ENCODE measurements at regions not wholly inside any gene's neighbourhood (a gene's known extent, or its start where the extent isn't known, plus 50 kb on each side); places are given as distances from the start of the nearest gene placed in this dataset.
"Not testable (repeated sequence)": the region's sequence is repeated elsewhere in the genome, so short reads cannot be mapped to it uniquely, and the experiment has no call there.

- in situ Hi-C loops (cut with MboI; ENCODE audit: low pct_unique_long_range_greater_than_20kb, low sequenced_read_pairs, unreplicated experiment) = no loop called here
- DNase-seq (ENCODE audit: low spot score) = no peak
- TF ChIP-seq, protein P1, sequence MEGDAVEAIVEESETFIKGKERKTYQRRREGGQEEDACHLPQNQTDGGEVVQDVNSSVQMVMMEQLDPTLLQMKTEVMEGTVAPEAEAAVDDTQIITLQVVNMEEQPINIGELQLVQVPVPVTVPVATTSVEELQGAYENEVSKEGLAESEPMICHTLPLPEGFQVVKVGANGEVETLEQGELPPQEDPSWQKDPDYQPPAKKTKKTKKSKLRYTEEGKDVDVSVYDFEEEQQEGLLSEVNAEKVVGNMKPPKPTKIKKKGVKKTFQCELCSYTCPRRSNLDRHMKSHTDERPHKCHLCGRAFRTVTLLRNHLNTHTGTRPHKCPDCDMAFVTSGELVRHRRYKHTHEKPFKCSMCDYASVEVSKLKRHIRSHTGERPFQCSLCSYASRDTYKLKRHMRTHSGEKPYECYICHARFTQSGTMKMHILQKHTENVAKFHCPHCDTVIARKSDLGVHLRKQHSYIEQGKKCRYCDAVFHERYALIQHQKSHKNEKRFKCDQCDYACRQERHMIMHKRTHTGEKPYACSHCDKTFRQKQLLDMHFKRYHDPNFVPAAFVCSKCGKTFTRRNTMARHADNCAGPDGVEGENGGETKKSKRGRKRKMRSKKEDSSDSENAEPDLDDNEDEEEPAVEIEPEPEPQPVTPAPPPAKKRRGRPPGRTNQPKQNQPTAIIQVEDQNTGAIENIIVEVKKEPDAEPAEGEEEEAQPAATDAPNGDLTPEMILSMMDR (IDR thresholded peaks at IDR 0.05; ENCODE audit: extremely low read depth, insufficient read depth, missing control alignments) = no peak
Measured at GRCh38 chr1:112855152-112855828, 100.7 kb downstream of the SLC16A1 start.

- in situ Hi-C loops (cut with MboI; ENCODE audit: low pct_unique_long_range_greater_than_20kb, low sequenced_read_pairs, unreplicated experiment); DNase-seq (ENCODE audit: low spot score): not testable (repeated sequence)
Measured at GRCh38 chr1:112854368-112854984, 101.5 kb downstream of the SLC16A1 start.

- DNase-seq (ENCODE audit: low spot score); in situ Hi-C loops (cut with MboI; ENCODE audit: low pct_unique_long_range_greater_than_20kb, low sequenced_read_pairs, unreplicated experiment): not testable (repeated sequence)
Measured at GRCh38 chr1:112853915-112854314, 102.1 kb downstream of the SLC16A1 start.

GRCh38 chr1:112852934-112853333, 103.1 kb downstream of the SLC16A1 start:
- DNase-seq (ENCODE audit: low spot score) = no peak
- in situ Hi-C loops (cut with MboI; ENCODE audit: low pct_unique_long_range_greater_than_20kb, low sequenced_read_pairs, unreplicated experiment) = no loop called here
- TF ChIP-seq, protein P1 (IDR thresholded peaks at IDR 0.05; ENCODE audit: extremely low read depth, insufficient read depth, missing control alignments) = no peak

- TF ChIP-seq, protein P1 (IDR thresholded peaks at IDR 0.05; ENCODE audit: extremely low read depth, insufficient read depth, missing control alignments) = no peak
- no peak for DNase-seq (ENCODE audit: low spot score)
- in situ Hi-C loops (cut with MboI; ENCODE audit: low pct_unique_long_range_greater_than_20kb, low sequenced_read_pairs, unreplicated experiment) = no loop called here
Measured at GRCh38 chr1:112852276-112852675, 103.7 kb downstream of the SLC16A1 start.

GRCh38 chr1:112850034-112850757, 105.8 kb downstream of the SLC16A1 start:
- TF ChIP-seq, protein P1 (IDR thresholded peaks at IDR 0.05; ENCODE audit: extremely low read depth, insufficient read depth, missing control alignments) = no peak
- in situ Hi-C loops (cut with MboI; ENCODE audit: low pct_unique_long_range_greater_than_20kb, low sequenced_read_pairs, unreplicated experiment) = no loop called here
- DNase-seq (ENCODE audit: low spot score) = no peak

GRCh38 chr1:112849425-112850033, 106.5 kb downstream of the SLC16A1 start:
- in situ Hi-C loops (cut with MboI; ENCODE audit: low pct_unique_long_range_greater_than_20kb, low sequenced_read_pairs, unreplicated experiment) = no loop called here
- TF ChIP-seq, protein P1 (IDR thresholded peaks at IDR 0.05; ENCODE audit: extremely low read depth, insufficient read depth, missing control alignments) = no peak
- no peak for DNase-seq (ENCODE audit: low spot score)

All from GM13977 (cell line).